ENCODE measurements at regions not wholly inside any gene's neighbourhood (a gene's known extent, or its start where the extent isn't known, plus 50 kb on each side); places are given as distances from the start of the nearest gene placed in this dataset.
"Not testable (repeated sequence)": the region's sequence is repeated elsewhere in the genome, so short reads cannot be mapped to it uniquely, and the experiment has no call there.

- DNase-seq (ENCODE audit: extremely low read depth in 1 of 11, low read depth in 9 of 11, low spot score in 4 of 11) = no peak
Measured at GRCh38 chr5:68843624-68844364, 250.0 kb upstream of the SLC30A5 start.

GRCh38 chr5:68845131-68845530, 248.7 kb upstream of the SLC30A5 start:
- no peak for DNase-seq (ENCODE audit: extremely low read depth in 1 of 11, low read depth in 9 of 11, low spot score in 4 of 11)

GRCh38 chr5:68846828-68847227, 247.0 kb upstream of the SLC30A5 start:
- no peak for DNase-seq (ENCODE audit: extremely low read depth in 1 of 11, low read depth in 9 of 11, low spot score in 4 of 11)

- DNase-seq (ENCODE audit: extremely low read depth in 1 of 11, low read depth in 9 of 11, low spot score in 4 of 11) = no peak
Measured at GRCh38 chr5:68848091-68848490, 245.7 kb upstream of the SLC30A5 start.

GRCh38 chr5:68849103-68849502, 244.7 kb upstream of the SLC30A5 start:
- no peak for DNase-seq (ENCODE audit: extremely low read depth in 1 of 11, low read depth in 9 of 11, low spot score in 4 of 11)

- no peak for DNase-seq (ENCODE audit: extremely low read depth in 1 of 11, low read depth in 9 of 11, low spot score in 4 of 11)
Measured at GRCh38 chr5:68849906-68850305, 243.9 kb upstream of the SLC30A5 start.

- DNase-seq (ENCODE audit: extremely low read depth in 1 of 11, low read depth in 9 of 11, low spot score in 4 of 11) = no peak
Measured at GRCh38 chr5:68861099-68861498, 232.7 kb upstream of the SLC30A5 start.

GRCh38 chr5:68862560-68862959, 231.3 kb upstream of the SLC30A5 start:
- no peak for DNase-seq (ENCODE audit: extremely low read depth in 1 of 11, low read depth in 9 of 11, low spot score in 4 of 11)

- DNase-seq (ENCODE audit: extremely low read depth in 1 of 11, low read depth in 9 of 11, low spot score in 4 of 11) = not testable (repeated sequence)
Measured at GRCh38 chr5:68865192-68865591, 228.6 kb upstream of the SLC30A5 start.

- DNase-seq (ENCODE audit: extremely low read depth in 1 of 11, low read depth in 9 of 11, low spot score in 4 of 11) = no peak
Measured at GRCh38 chr5:68872088-68872839, 221.6 kb upstream of the SLC30A5 start.

- DNase-seq (ENCODE audit: extremely low read depth in 1 of 11, low read depth in 9 of 11, low spot score in 4 of 11) = peak in 2 of 11 donors; percentile 8 to 14
Measured at GRCh38 chr5:68873198-68873597, 220.6 kb upstream of the SLC30A5 start.

GRCh38 chr5:68875351-68875750, 218.5 kb upstream of the SLC30A5 start:
- DNase-seq (ENCODE audit: extremely low read depth in 1 of 11, low read depth in 9 of 11, low spot score in 4 of 11) = no peak

- DNase-seq (ENCODE audit: extremely low read depth in 1 of 11, low read depth in 9 of 11, low spot score in 4 of 11) = no peak
Measured at GRCh38 chr5:68883436-68883835, 210.4 kb upstream of the SLC30A5 start.

- DNase-seq (ENCODE audit: extremely low read depth in 1 of 11, low read depth in 9 of 11, low spot score in 4 of 11) = no peak
Measured at GRCh38 chr5:68884144-68884754, 209.6 kb upstream of the SLC30A5 start.

GRCh38 chr5:68884883-68885282, 208.9 kb upstream of the SLC30A5 start:
- DNase-seq (ENCODE audit: extremely low read depth in 1 of 11, low read depth in 9 of 11, low spot score in 4 of 11) = no peak

- no peak for DNase-seq (ENCODE audit: extremely low read depth in 1 of 11, low read depth in 9 of 11, low spot score in 4 of 11)
Measured at GRCh38 chr5:68886814-68887213, 207.0 kb upstream of the SLC30A5 start.

GRCh38 chr5:68891718-68892117, 202.1 kb upstream of the SLC30A5 start:
- no peak for DNase-seq (ENCODE audit: extremely low read depth in 1 of 11, low read depth in 9 of 11, low spot score in 4 of 11)

GRCh38 chr5:68894673-68895072, 199.1 kb upstream of the SLC30A5 start:
- no peak for DNase-seq (ENCODE audit: extremely low read depth in 1 of 11, low read depth in 9 of 11, low spot score in 4 of 11)

GRCh38 chr5:68898951-68899471, 194.8 kb upstream of the SLC30A5 start:
- no peak for DNase-seq (ENCODE audit: extremely low read depth in 1 of 11, low read depth in 9 of 11, low spot score in 4 of 11)

Data from renal cortex interstitium (tissue), 11 donors.